ENCODE measurements at regions not wholly inside any gene's neighbourhood (a gene's known extent, or its start where the extent isn't known, plus 50 kb on each side); places are given as distances from the start of the nearest gene placed in this dataset.

GRCh38 chr6:145497006-145497405, 238.3 kb downstream of the EPM2A start:
- H3K4me1 ChIP-seq (ENCODE audit: control insufficient read depth in 1 of 2, low read depth in 2 of 2): no peaks in the 10 kb centered on the region
- TF ChIP-seq CTCF (IDR thresholded peaks at IDR 0.05): no peak
- no peaks in the 10 kb centered on the region for H3K27me3 ChIP-seq (replicated peaks; ENCODE audit: insufficient read depth)
- ATAC-seq (ENCODE audit: insufficient number of reproducible peaks, low FRiP score, low read depth): no peak
- DNase-seq (ENCODE audit: low spot score): no peak
- H3K9me3 ChIP-seq: peaks cover 11% of the 10 kb centered on the region
- H3K36me3 ChIP-seq: no peaks in the 10 kb centered on the region
- no peak overlapping the region for H3K4me3 ChIP-seq
- H3K27ac ChIP-seq: no peak overlapping the region

- Histone ChIP-seq H3K27me3 (replicated peaks; ENCODE audit: insufficient read depth) (no peaks in the 10 kb centered on the region), H3K36me3 (no peaks in the 10 kb centered on the region), H3K4me1 (ENCODE audit: control insufficient read depth in 1 of 2, low read depth in 2 of 2) (no peaks in the 10 kb centered on the region), H3K27ac (no peak overlapping the region), H3K4me3 (no peak overlapping the region), H3K9me3 (peaks cover 11% of the 10 kb centered on the region)
- DNase-seq (ENCODE audit: low spot score) (no peak), ATAC-seq (ENCODE audit: insufficient number of reproducible peaks, low FRiP score, low read depth) (no peak)
- no peak for TF ChIP-seq CTCF (IDR thresholded peaks at IDR 0.05)
Observed at GRCh38 chr6:145498425-145498824, 236.9 kb downstream of the EPM2A start.

GRCh38 chr6:145502416-145502815, 232.9 kb downstream of the EPM2A start:
- Histone ChIP-seq H3K27ac (no peak overlapping the region), H3K36me3 (no peaks in the 10 kb centered on the region), H3K27me3 (replicated peaks; ENCODE audit: insufficient read depth) (no peaks in the 10 kb centered on the region), H3K9me3 (no peaks in the 10 kb centered on the region), H3K4me3 (no peak overlapping the region), H3K4me1 (ENCODE audit: control insufficient read depth in 1 of 2, low read depth in 2 of 2) (no peaks in the 10 kb centered on the region)
- ATAC-seq (ENCODE audit: insufficient number of reproducible peaks, low FRiP score, low read depth): no peak
- TF ChIP-seq CTCF (IDR thresholded peaks at IDR 0.05): no peak
- no peak for DNase-seq (ENCODE audit: low spot score)

- no peak overlapping the region for H3K27ac ChIP-seq
- no peak overlapping the region for H3K4me3 ChIP-seq
- peaks cover 9% of the 10 kb centered on the region for H3K9me3 ChIP-seq
- no peak for ATAC-seq (ENCODE audit: insufficient number of reproducible peaks, low FRiP score, low read depth)
- DNase-seq (ENCODE audit: low spot score): no peak
- no peaks in the 10 kb centered on the region for H3K4me1 ChIP-seq (ENCODE audit: control insufficient read depth in 1 of 2, low read depth in 2 of 2)
- no peaks in the 10 kb centered on the region for H3K27me3 ChIP-seq (replicated peaks; ENCODE audit: insufficient read depth)
- H3K36me3 ChIP-seq: no peaks in the 10 kb centered on the region
- no peak for TF ChIP-seq CTCF (IDR thresholded peaks at IDR 0.05)
Observed at GRCh38 chr6:145506136-145506535, 229.2 kb downstream of the EPM2A start.

- Histone ChIP-seq H3K36me3 (no peaks in the 10 kb centered on the region), H3K4me3 (no peak overlapping the region), H3K4me1 (ENCODE audit: control insufficient read depth in 1 of 2, low read depth in 2 of 2) (no peaks in the 10 kb centered on the region), H3K27ac (no peak overlapping the region), H3K27me3 (replicated peaks; ENCODE audit: insufficient read depth) (no peaks in the 10 kb centered on the region), H3K9me3 (peaks cover 9% of the 10 kb centered on the region)
- ATAC-seq (ENCODE audit: insufficient number of reproducible peaks, low FRiP score, low read depth): no peak
- DNase-seq (ENCODE audit: low spot score): no peak
- no peak for TF ChIP-seq CTCF (IDR thresholded peaks at IDR 0.05)
Observed at GRCh38 chr6:145506565-145506964, 228.8 kb downstream of the EPM2A start.
